Activated CD8-positive, alpha-beta memory T cell treated with anti-CD3 and anti-CD28 coated beads for 4 hours (primary cell): ENCODE measurements at regions not wholly inside any gene's neighbourhood (a gene's known extent, or its start where the extent isn't known, plus 50 kb on each side); places are given as distances from the start of the nearest gene placed in this dataset.

ENCODE experiments used
- DNase-seq, 2 donors: peaks; one replicate each; pipeline ENCODE4 v3.0.0-alpha.2; 2020; ENCODE audit warnings: low read depth in 2 of 2

DNA sequence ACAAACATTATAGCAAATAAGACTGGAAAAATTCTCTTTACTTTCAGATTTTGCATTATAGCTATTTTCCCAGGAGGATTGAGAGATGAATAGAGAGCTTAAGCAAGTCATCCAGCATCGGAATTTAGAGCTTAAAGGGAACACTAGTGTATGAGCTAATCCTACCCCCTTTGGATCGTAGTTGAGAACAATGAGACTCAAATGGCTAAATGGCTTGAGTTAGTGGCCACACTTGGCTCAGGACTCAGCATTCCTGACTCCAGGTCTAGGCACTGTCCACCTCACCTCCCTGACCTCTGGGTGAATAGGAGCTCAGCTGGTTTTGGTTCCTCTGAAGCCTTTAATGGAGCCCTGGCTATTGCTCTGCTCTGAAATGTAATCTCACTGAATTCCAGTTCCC is 97.5 kb upstream of the CXCR4 start:
- DNase-seq: no peak

DNA sequence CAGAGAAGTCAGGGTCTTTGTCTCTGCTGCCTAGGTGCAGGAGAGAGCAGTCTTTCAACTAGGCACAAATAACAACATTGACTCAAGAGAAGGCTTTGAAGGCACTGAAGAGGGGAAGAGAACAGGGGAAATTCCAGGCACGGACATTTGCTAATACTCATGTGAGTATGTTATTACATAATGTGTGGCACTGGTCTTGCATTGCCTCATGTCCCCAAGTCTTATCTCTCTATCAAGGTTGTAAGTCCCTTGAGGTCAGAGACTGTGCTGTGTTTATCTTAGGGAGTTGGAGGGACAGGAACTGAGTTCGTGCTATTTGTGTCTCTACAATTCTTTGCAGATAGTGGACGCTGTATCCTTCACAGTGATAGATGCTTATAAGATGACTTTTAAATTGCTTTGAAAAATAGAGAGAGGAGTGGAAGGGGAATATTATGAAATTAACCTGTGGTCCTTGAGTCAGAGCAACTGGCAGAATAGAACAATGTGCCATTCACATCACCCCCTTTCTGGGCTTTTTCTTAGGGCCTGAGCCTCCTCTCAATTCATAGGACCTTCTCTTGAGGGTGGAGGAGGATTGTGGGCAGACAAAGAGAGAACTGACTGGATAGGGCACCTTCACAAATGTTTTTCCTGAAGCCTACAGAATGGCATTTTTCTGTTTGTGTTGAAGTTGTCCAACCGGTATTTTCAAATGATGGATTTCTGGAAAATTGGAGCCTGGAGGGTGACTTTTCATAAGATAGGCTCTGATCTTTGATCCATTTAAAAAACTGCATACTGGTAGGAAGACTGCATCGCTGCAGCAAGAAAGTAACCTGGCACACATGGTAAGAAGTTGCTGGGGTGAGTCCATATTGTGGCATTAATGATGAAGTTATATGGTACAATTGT is 96.6 kb upstream of the CXCR4 start:
- no peak for DNase-seq

DNA sequence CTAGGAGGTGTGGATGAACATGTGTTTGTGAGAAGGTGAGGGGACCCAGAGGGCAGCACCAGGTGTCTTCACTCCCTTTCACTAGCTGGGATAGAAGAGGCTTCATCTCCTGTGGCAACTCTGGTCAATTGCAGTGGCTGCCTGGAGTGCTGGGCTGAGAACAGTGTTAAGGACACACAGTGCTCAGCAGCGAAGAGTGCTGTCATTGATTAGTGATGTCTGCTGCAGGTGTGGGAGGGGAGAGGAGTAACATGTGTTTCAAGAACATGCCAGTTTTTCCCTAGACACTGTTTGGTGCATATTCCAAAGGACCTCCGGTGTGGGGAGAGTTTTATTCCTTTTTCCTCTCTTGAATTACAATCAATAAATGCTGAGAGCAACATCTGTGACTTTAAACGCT is 95.9 kb upstream of the CXCR4 start:
- no peak for DNase-seq

DNA sequence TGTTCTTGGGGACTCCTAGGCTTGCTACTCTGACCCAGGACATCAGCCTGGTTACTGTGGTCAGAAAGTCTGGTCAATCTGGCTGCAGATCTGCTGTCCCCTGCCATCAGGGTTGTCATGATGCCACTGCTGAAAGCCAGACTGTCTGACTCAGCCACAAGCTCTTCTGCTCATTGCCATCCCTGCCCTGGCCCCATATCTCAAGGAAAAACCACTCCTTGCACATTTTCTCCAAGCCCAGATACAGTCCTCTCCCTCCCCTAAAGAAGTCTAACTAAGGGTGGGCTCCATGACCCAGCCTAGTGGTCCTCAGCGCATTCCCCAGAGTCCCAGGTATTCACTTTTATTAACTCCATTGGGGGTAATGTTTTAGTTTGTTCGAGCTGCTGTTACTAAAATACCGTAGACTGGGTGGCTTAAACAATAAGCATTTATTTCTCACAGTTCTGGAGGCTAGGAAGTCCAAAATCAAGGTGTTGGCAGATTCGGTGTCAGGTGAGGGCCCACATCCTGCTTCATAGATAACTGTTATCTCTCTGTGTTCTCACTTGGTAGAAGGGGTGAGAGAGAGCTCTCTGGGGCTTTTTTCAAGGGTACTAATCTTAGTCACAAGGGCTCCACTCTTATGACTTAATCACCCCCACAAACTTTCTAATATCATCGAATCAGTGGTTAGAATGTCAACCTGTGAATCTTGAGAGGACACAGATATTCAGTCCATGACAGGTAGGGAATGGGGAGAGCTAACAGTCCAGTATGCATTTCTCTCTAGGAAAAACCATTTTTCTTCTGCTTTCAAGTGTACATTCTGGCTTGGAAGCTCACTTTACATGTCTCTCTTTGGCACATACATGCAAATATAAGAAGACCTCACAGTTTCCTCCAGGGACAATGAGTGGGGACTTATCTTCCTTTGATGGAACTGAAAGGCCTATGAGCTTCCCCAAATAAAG is 94.8 kb upstream of the CXCR4 start:
- no peak for DNase-seq

DNA sequence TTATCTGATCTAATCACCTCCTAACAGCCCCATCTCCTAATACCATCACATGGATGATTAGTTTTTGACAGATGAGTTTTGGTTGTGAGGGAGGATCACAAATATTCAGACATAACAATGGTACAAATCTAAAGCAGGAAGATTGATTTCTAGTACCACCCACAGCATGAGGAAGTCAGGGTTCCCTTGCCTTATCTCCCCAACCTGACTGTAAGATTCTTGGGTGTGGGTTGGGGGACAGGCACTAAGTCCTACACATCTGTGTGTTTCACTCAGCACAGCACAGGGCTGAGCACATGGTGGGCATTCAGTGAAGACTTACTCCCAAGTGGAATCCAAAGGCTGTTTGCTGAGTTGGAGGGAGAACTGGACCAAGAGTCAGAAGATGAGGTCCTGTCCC is 93.8 kb upstream of the CXCR4 start:
- DNase-seq: no peak

DNA sequence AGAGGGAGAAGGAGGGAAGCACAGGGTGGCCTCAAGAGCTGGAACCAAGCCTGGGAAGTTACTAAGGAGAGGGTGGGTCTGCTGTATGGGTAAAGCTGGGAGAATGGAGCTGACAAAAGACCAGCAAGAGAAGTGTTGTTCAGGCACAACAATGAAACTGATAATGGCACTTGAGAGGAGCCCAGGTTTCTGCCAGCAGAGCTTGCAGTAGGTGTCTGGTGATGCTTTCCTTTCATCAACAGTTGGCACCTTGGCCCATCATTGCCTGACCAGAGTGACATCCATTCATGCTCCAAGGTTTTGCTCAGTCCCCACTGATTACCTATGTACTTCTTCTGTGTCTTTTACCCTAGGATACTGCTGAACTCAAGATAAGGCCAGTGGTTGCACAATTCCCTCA is 92.9 kb upstream of the CXCR4 start:
- no peak for DNase-seq

DNA sequence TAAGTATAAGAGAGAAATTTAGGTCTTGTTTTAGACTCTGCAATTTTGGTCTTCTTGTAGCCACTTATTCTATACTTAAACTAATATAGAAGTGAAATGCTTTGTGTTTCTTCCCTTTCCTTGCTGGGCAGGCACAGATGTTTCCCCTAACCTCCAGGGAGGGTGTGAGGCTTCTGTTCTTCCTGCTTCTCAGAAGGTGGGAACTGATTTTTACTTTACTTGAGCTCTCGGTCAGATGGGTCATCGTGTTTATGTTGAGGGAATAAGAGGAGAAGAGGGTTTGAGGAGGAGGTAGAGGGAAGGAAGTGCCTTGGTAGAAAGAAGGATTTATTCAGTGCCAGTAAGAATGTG is 92.5 kb upstream of the CXCR4 start:
- DNase-seq: no peak

DNA sequence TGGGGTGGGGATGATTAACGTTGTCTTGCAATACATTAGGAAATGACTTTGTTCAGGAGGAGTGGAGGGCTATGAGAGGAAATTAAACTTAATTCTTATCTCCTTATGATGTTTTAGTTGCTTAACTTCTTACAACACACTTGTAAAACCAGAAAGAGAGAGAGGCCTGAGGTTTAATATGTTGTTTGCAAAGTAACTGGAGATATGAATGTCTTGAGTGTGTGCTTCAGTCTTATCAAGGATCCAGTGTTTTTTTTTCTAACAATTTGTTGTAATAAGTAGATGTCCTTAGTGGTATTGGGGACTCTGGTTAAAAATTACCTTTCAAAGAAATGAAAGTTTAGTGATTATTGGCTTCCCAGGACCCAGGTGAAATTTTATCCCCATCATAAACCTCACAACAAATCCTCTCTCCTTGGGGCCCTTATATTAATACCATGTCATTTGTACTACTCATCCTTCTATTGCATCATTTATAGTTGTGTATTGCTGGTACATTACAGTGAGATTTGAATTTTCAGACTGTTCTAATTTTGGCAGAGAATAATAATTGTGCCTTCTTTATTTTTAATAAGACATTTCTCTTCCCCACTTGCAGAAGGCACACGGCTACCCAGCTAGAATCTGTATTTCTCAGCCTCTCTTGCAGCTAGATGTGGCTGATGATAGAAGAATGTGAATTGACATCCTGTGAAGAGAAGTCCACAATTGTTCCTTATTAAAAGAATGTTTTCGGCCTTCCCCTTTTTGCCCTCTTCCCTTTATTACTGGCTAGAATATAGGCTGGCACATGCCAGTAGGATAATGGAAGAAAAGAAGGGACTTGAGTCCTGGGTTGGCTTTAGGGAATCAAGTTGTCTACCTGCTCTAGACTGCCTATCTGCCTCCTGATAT is 91.9 kb upstream of the CXCR4 start:
- no peak for DNase-seq

DNA sequence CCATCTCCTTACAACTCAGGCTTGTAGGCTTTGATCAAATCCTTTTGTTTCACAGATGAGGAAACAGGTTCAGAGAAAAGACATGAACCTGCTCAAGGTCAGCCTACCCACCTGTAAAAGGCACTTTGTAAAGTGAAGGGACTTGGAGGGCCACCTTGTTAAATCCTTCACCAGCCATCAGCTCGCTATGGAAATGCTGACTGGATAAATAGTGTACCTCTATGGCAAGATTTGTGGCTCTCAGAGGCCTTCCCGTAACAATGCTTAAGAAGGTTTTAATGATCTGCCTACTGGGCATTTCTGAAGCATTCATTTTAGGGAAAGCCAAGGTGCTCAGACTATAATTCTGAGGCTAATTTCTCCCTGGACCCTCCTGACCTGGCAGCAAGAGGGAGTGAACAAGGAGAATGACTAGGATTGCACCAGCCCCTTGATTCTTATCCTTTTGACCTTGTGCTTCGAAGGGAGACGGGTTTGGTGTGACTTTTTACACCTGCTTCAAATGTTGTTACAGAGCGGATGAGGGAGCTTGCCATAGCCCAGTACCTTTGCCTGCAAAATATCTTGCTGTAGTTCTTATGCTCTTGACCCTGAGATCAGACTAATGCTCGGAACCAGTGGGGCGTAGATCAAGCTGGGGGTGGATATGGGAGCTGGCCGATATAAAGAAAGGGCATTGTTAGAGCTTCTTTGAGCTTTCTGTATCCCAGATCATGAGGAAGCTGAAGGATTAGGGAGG is 90.9 kb upstream of the CXCR4 start:
- DNase-seq: no peak

DNA sequence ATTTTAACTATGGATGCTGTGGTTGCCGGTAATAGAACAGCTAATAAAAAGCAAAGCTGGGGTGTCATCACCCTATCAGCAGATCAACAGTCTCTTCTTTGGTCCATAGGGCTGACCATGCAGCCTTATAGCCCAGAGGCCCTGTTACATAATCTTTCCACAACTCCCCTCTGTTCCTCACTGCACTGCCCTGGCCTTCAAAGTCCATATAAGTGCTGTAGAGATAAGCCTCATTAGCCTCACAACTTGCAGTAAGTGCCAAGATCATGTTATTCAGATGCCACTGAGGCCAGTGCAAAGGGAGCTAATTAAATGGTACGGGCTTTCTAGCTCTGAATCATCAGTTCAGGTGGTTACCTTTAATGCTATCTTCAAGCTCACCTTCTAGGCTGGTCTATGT is 89.7 kb upstream of the CXCR4 start:
- no peak for DNase-seq

DNA sequence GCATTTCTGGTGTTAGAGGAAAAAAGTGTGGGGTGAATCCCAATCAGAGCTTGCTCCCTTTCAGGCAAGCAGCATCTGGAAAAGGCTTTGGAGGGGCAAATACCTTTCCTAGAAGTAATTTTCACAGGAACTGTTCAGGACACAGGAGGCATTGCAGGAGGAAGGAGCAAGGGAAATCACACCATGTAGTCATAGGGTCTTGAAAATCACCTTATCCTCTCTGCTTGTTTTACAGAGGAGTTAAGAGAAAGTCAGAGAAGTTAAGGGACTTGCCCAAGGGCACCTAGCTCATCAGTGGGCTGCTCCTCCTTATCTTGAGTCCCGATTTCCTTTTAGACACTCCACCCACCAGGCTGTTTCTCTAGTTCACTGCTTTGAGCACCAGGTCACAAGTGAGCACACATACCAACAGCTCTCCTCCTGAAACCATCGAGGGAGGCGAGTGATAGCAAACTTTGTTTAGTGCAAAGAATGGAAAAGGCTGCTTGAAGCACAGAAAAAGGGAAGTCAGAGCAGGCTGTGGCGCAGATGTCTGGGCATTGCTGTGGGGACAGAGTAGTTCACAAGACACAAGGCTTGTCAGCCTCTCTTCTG is 89.2 kb upstream of the CXCR4 start:
- no peak for DNase-seq

DNA sequence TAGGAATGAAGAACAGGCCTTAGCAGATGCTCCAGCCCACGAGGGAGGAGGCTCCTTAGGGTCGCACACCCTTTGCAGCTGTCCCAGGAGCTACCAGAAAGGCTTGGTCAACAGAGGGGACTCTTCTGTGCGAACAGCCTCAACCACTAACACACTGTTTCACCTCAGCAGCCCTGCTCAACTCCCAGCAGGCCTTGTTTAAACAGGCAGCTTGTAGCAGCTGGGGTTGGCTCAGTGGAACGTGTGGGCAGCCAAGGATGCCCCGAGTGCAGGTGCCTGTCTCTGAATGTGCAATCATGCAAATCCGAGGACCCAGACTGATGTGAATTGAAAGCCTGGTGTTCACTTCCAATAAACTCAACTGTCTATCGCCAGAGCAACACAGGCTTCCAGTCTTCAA is 88.7 kb upstream of the CXCR4 start:
- no peak for DNase-seq

DNA sequence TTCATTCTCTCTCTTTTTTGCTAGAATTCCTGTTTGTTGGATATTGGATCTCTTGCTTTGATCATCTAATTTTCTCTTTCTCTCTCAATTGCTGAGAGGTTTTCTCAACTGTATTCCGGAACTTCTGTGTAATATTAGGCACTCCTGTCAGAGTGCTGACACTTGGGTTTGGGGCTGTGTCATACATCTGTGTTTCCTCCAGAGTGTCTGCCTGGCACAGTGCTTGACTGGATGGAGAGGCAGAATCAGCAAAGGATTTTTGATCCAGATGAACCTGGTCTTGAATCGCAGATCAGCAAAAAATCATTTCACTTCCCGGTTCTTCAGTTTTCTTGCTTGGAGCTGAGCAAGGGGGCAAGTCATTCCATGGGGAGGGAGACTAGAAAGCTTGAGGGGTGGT is 87.7 kb upstream of the CXCR4 start:
- no peak for DNase-seq

DNA sequence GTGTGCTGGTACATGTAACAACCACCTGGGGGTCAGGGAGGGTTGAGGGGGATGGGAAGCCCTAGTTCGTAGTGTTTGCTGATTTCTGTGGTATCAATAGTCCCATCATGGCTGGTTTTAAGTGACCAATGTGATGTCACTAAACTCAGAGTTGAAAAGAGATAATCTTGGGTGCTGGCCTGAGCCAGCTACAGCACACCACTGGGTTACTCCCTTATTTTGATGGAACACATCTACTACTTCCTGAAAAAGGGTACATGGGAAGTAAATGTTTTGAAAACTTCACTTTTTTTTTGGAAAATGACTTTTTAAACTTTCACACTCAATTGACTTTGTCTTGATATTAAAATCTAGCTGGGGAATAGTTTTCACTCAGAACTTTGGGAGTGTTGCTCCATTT is 87.0 kb upstream of the CXCR4 start:
- DNase-seq: no peak

DNA sequence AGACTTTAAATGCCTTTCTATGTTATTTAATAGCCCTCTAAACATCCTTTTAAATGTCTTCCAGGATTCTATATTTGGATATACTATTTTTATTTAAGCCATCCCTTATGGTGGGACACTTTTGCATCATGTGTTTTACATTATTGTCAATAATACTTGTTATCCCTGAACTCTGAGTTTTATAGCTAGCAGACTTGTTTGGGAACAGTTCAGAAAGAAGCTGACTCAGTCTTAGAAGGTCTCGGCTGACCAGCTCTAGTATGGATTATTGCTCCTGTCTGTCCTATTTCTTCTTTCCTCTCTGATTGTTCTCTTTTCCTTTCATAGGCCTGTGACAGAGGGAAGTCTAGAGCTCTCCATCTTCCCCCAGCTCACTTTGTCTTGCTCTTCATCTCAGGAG is 77.3 kb upstream of the CXCR4 start:
- no peak for DNase-seq

DNA sequence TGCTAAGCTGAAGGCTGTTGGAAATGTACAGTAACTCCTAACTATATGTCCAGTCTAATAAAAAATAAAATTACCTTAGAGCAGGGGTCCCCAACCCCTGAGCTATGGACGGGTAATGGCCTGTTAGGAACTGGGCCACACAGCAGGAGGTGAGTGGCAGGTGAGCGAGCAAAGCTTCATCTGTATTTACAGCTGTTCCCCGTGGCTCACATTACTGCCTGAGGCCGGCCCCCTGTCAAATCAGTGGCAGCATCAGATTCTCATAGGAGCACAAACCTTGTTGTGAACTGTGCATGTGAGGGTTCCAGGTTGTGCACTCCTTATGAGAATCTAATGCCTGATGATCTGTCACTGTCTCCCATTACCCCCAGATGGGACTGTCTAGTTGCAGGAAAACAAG is 73.1 kb upstream of the CXCR4 start:
- no peak for DNase-seq

DNA sequence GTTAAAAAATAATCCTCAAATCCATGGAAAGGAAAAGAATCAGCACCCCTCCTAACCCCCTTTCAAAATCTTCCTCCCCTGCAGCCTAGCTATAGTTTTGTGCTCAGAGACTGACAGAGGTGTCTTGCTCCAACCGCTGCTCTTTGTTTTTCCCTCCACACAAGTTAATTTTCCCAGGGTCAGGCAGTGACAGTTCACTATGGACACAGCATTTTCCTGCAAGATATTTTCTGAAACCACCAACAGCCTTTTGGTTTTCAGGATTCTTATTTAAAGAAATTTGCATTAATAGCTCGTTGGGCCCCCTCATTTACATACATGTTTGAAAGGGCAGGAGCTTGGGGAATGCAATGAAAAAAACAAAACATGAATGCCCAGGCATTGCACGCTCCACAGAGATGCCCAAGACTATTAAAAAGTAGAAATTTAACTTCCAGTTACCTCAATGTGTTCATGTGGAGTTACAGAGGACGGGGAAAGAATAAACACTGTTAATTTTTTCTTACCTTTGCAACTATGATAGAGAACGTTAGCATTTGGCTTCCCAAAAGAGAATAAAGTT is 71.4 kb upstream of the CXCR4 start:
- DNase-seq: no peak

DNA sequence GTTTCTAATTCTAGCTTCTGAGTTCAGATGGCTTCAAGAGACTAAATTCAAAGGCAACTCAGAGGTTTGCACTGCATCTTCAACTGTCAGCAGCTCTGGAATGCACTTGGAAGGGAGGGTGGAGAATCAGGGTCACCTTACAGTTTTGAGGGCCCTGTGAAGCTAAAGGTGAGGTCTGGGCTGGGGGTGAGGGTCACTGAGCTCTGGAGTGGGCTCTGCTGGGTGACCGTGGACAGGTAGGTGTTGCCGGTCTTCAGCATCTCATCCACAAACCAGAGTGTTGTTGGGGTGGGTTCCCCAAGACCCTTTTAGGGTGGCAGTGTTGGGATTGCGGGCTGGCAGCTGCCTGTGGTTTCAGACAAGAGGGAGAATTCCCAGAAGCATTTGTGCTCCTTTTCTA is 70.1 kb upstream of the CXCR4 start:
- DNase-seq: no peak

DNA sequence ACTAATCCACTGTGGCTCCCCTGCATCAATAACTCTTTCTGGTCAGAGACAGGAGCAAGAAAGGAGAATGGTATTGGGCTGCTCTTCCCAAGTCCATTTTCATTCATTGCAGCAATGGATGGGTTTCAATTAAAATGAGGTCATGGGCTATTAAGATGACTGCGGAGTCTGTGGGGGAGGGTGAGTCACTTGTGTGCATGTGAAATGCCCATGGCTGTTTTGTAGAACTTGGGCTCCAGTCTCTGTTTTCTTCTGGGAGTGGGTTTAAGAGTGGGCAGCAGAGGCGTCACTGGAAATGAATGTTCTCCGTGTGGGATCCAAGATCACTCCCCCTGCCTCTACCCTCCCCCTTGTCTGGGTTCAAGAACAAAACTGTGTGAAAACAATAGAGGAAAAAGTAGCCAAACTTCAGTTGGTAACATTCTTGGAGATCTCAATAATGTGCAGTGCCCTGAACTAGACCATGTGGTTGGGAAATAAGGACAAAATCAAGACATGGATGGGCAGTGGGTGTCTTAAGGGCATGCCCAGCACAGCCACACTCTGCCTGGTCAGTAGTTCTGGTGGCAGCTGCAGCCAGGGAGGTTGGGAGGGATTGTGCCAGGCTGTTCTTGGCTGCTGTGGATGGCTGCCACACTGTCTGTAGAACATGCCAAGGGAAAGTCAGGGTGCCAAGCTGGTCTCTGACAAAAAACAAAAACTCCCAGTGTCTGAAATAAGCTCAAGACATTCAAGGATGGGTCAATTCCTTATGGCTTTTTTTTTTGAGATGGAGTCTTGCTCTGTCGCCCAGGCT is 68.2 kb upstream of the CXCR4 start:
- no peak for DNase-seq

DNA sequence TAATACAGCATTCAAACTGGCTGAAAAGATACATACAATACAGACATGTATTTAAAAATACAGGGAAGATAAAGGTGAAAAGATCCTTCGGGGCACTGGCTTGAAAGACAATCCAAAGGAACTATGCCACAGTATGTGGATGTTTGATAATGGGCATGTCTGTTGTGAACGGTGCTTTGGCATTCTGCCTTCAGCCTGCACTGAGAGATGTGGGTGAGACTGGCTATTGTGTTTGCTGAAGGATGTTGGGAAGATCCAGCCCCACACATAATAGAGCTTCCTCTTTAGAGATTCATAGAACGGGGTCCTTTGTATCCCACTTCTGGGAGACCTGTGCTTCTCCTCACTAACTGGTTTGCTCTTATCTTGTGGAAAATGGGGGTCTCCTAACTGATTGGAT is 65.1 kb upstream of the CXCR4 start:
- no peak for DNase-seq
